Heart right ventricle (tissue), 16 donors: ENCODE measurements at regions not wholly inside any gene's neighbourhood (a gene's known extent, or its start where the extent isn't known, plus 50 kb on each side); places are given as distances from the start of the nearest gene placed in this dataset.

Source experiments
- ATAC-seq, 8 donors: fragments of 200-7000 bp; cut with Tn5 transposase; one replicate each; pipeline ENCODE4 v1.9.1; 2020; ENCODE audit warnings: mild to moderate bottlenecking in 8 of 8, moderate library complexity in 8 of 8, moderate number of reproducible peaks in 1 of 8
- DNase-seq, 2 donors: peaks; one replicate each; pipeline ENCODE4 v3.0.0-alpha.2; 2020
- H3K27ac ChIP-seq, 10 donors: fragments of 200-600 bp; sonication (generic) in 2 of 10; one replicate each; pipeline versions ENCODE4 v1.5.0 to v1.8.0; 2020 to 2022; ENCODE audit warnings: mild to moderate bottlenecking in 3 of 10
- H3K27me3 ChIP-seq, 7 donors: fragments of 200-600 bp; one replicate each; pipeline ENCODE4 v1.8.0; 2021 to 2022; ENCODE audit warnings: mild to moderate bottlenecking in 2 of 7
- H3K36me3 ChIP-seq, 9 donors: fragments of 200-600 bp; sonication (generic) in 1 of 9; one replicate each; pipeline versions ENCODE4 v1.5.0 to v1.8.0; 2020 to 2022; ENCODE audit warnings: mild to moderate bottlenecking in 2 of 9
- H3K4me1 ChIP-seq, 9 donors: fragments of 200-600 bp; sonication (generic) in 1 of 9; one replicate each; pipeline versions ENCODE4 v1.5.0 to v1.8.0; 2020 to 2022; ENCODE audit warnings: mild to moderate bottlenecking in 4 of 9
- H3K4me3 ChIP-seq, 10 donors: fragments of 200-600 bp; sonication (generic) in 2 of 10; one replicate each; pipeline versions ENCODE4 v1.5.0 to v1.8.0; 2020 to 2022; ENCODE audit warnings: mild to moderate bottlenecking in 7 of 10, moderate library complexity in 2 of 10
- H3K9me3 ChIP-seq, 11 donors: fragments of 200-600 bp in 10 of 11; sonication (generic) in 2 of 11; one replicate each; pipeline versions ENCODE4 v1.5.0 to v1.8.0; 2013 to 2022; ENCODE audit warnings: mild to moderate bottlenecking in 2 of 11, control low read depth in 1 of 11, moderate library complexity in 1 of 11
- CTCF ChIP-seq, 9 donors: fragments of 200-600 bp; sonication (generic) in 2 of 9; IDR thresholded peaks; one replicate each; pipeline versions ENCODE4 v1.5.0 to v1.8.0; 2021 to 2022; ENCODE audit warnings: antibody characterized with exemption in 9 of 9, mild to moderate bottlenecking in 5 of 9, moderate library complexity in 1 of 9
- WGBS, 2 donors: extraction: QIAGEN DNeasy Blood & Tissue Kit; methylation state at CpG; one replicate each; pipeline ENCODE4 v1.1.7; 2013; ENCODE audit warnings: inconsistent platforms in 1 of 2; 5-methylcytosine and 5-hydroxymethylcytosine counted together
- intact Hi-C, 10 donors: fragments of 100-400 bp; cut with DNase I; formaldehyde crosslinking; loops; one replicate each; pipeline versions ENCODE4 v1.11.1 to v1.14.2; 2022
- donor health status: Arrhythmogenic right ventricular cardiomyopathy.
- donor health status: ischemic (EF 13 %, LVEDD 7.1; RV severe dilation, severe dysfunction).
- donor health status: healthy with polysubstance abuse.
- donor health status: DM: no; HTN: yes; CAD: no.
- donor health status: DM: no; HTN: no; CAD: no.
- donor health status: ischemic (EF 25% LVEDD 6.9; RV normal size, moderate dysfunction).
- donor health status: ischemic (EF 25% LVEDD 5.7; RV mildly dilated, moderate dysfunction).
- donor health status: healthy.
- donor health status: DM: yes; HTN: yes; CAD: no.
- donor health status: Ischemic cardiomyopathy.
- donor health status: ischemic (EF 35%, LVEDD 5.7; RV mildly dilated, moderate dysfunction).
- donor health status: nonischemic (EF 11% LVEDD 7.7; RV severe dilation, severe dysfunction).
- donor health status: DM: yes; HTN: yes; CAD: no.
- donor health status: PGD.
- donor health status: ischemic (EF 29% LVEDD 5.4; RV normal size, mild dysfunction).
- donor health status: nonischemic (EF 23%, LVEDD 6.1; RV moderate dilation, normal function).

- 46 to 57% methylated on average over 2 of the region's 2 CpGs for WGBS, 2 donors
- Histone ChIP-seq H3K36me3 (no peaks in the 10 kb centered on the region), H3K4me1 (peaks cover 0 to 45% (median 6%) of the 10 kb centered on the region in 9 donors), H3K27ac (peak overlapping the region in 1 of 10 donors; percentile 18), H3K9me3 (no peaks in the 10 kb centered on the region), H3K27me3 (no peaks in the 10 kb centered on the region), H3K4me3 (no peak overlapping the region)
- ATAC-seq (no peak), DNase-seq (no peak)
- intact Hi-C loops: loop anchor here in 1 of 10 donors (10.0 kb wide), 1 partner anchor 48 kb away; no protein-coding TSS in a partner anchor
- TF ChIP-seq CTCF (IDR thresholded peaks at IDR 0.05): no peak
Observed at GRCh38 chr13:23516702-23517101, 53.5 kb upstream of the TNFRSF19 start.

- no peak for ATAC-seq
- Histone ChIP-seq H3K27me3 (no peaks in the 10 kb centered on the region), H3K9me3 (no peaks in the 10 kb centered on the region), H3K4me1 (peaks cover 0 to 43% (median 6%) of the 10 kb centered on the region in 9 donors), H3K36me3 (no peaks in the 10 kb centered on the region), H3K4me3 (no peak overlapping the region), H3K27ac (no peak overlapping the region)
- 50 to 67% methylated on average over 3 of the region's 3 CpGs for WGBS, 2 donors
- no peak for DNase-seq
- no peak for TF ChIP-seq CTCF (IDR thresholded peaks at IDR 0.05)
- intact Hi-C loops: loop anchor here in 1 of 10 donors (10.0 kb wide), 1 partner anchor 47 kb away; no protein-coding TSS in a partner anchor
Observed at GRCh38 chr13:23518231-23518630, 52.0 kb upstream of the TNFRSF19 start.
